Left ventricle myocardium superior (tissue), 1 donor: ENCODE measurements at regions not wholly inside any gene's neighbourhood (a gene's known extent, or its start where the extent isn't known, plus 50 kb on each side); places are given as distances from the start of the nearest gene placed in this dataset.
"Not testable (repeated sequence)": the region's sequence is repeated elsewhere in the genome, so short reads cannot be mapped to it uniquely, and the experiment has no call there.

Experiments used
- ATAC-seq: fragments of 200-7000 bp; cut with Tn5 transposase; one replicate; pipeline ENCODE4 v1.9.1; 2020; ENCODE audit warnings: mild to moderate bottlenecking, moderate library complexity
- DNase-seq: peaks from one replicate; pipeline ENCODE4 v3.0.0-alpha.2; 2020
- intact Hi-C: fragments of 100-400 bp; cut with micrococcal nuclease; formaldehyde crosslinking; loops from one replicate; pipeline ENCODE4 v1.11.0; 2022
- donor health status: DM: no; HTN: yes; CAD: no; lungs with severe emphysema.

- intact Hi-C loops, result no loop called here
- no peak for ATAC-seq
- no peak for DNase-seq
These were observed 82.3 kb upstream of the TIAM1 start for GRCh38 chr21:31426235-31426797.

DNA sequence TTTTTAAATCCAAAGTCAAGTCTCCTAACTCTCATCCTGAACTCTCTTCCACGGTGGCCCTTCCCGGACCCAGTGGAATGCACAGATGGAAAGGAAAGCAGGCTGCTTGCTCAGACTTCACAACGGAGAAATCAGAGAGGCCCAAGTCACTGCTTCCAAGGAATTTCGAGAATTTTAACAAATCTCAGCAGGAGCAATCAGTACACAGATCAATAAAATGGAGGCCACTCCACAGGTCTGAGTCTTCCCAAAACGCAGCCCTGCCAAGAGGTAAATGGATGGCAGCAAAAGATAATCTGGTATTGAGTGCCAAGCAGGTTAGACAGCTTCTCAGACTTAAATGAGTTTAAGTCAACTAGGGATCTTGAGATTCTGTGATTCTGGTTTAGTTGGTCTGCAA is 81.1 kb upstream of the TIAM1 start:
- intact Hi-C loops, result no loop called here
- no peak for ATAC-seq
- no peak for DNase-seq

- DNase-seq (no peak), ATAC-seq (no peak)
- intact Hi-C loops, result no loop called here
These were observed 80.0 kb upstream of the TIAM1 start for GRCh38 chr21:31424058-31424457.

DNA sequence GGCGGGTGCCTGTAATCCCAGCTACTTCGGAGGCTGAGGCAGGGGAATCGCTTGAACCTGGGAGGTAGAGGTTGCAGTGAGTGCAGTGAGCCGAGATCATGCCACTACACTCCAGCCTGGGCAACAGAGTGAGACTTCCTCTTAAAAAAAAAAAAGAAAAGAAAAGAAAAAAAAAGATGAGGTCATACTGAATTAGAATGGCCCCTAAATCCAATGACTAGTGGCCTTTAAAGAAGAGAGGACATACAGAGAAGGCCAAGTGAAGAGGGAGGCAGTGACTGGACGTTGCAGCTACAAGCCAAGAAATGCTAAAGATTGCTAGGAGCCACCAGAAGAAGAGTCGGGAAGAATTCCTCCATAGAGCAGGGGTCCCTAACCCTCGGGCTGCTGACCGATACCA is 76.9 kb upstream of the TIAM1 start:
- no peak for DNase-seq
- no peak for ATAC-seq
- intact Hi-C loops, result no loop called here

DNA sequence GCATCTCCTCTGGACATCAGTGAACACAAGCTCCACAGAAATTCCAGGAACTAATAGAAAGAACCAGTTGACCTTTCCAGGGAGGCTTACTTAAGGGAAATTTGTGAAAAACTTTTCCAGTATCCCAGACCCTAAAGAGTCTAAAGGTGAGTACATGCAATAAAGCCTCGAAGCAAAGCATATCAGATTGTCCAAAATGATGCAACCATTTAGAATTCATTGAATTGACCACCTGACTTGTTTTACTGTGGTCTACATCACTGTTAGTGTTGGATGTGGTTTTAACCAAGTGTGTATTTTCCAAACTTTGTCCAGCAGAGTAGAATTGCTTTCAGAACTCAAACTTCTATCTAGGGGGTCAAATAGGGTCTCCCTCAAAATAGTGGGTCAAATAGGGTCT is 76.3 kb upstream of the TIAM1 start:
- no peak for ATAC-seq

GRCh38 chr21:31418377-31419001 is 74.4 kb upstream of the TIAM1 start:
- DNase-seq (no peak), ATAC-seq (no peak)
- intact Hi-C loops, result no loop called here

More for the DNA sequence above, 76.3 kb upstream of the TIAM1 start:
- intact Hi-C loops, result no loop called here
- DNase-seq, result no peak

DNA sequence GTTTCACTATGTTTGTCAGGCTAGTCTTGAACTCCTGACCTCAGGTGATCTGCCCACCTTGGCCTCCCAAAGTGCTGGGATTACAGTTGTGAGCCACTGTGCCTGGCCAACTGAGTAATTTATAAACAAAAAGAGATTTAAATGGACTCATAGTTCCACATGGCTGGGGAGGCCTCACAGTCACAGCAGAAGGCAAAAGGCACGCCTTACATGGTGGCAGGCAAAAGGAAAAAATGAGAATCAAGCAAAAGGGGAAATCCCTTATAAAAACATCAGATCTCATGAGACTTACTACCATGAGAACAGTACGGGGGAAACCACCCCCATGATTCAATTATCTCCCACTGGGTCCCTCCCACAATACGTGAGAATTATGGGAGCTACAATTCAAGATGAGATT is 73.2 kb upstream of the TIAM1 start:
- DNase-seq, ATAC-seq, intact Hi-C loops: not testable (repeated sequence)

GRCh38 chr21:31416465-31416864 is 72.4 kb upstream of the TIAM1 start:
- intact Hi-C loops, result no loop called here
- ATAC-seq (peak; percentile 32), DNase-seq (no peak)

- no peak for DNase-seq
- intact Hi-C loops, result no loop called here
- ATAC-seq, result peak; percentile 46
These were observed 70.4 kb upstream of the TIAM1 start for GRCh38 chr21:31414263-31415000.

DNA sequence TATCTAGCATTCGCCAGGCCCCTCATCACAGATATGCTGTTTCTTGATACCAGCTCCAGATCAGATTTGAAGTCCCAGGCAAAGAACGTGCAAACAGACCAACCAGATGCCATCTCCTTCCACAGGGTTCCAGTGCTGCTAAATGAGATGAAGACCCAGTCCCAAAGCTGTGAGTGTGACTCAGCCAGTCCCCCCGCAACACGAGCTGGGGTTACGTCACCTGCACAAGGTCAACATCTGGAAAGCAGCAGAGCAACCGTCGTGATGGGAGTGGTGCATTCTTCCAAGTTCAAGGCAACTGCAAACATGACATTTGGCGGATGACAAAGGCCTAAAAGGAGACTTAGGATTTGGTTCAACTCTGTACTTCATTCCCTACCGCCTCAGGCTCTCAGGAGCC is 69.6 kb upstream of the TIAM1 start:
- intact Hi-C loops, result no loop called here
- ATAC-seq, result peak; percentile 36
- DNase-seq, result no peak

DNA sequence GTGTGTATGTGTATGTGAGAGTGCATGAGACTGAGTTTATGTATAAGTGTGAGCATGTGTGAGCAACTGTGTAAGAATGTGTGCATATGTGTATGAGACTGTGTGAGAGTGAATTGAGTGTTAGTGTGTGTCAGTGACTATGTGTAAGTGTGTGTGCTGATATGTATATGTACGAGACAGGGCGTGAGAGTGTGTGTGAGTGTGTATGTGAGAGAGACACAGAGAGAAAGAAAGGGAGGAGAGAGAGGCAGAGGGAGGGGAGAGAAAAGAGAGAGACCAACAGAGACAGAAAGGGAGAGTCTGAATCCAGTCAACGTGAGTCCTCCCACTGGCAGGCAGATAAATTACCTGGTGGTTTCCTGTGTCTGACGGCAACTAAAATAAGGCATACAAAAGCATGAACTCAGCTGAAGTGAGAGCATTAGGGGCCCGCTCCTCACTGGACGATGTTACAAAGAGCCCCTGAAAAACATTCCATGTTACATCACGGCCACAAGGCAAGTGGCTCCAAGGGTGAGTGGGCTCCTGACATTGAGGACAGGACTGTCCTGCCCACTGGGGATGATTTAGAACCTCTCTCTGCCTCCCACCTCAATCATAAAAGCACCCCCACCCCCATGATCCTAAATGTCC is 66.6 kb upstream of the TIAM1 start:
- DNase-seq, result no peak
- intact Hi-C loops, result no loop called here
- ATAC-seq, result no peak

DNA sequence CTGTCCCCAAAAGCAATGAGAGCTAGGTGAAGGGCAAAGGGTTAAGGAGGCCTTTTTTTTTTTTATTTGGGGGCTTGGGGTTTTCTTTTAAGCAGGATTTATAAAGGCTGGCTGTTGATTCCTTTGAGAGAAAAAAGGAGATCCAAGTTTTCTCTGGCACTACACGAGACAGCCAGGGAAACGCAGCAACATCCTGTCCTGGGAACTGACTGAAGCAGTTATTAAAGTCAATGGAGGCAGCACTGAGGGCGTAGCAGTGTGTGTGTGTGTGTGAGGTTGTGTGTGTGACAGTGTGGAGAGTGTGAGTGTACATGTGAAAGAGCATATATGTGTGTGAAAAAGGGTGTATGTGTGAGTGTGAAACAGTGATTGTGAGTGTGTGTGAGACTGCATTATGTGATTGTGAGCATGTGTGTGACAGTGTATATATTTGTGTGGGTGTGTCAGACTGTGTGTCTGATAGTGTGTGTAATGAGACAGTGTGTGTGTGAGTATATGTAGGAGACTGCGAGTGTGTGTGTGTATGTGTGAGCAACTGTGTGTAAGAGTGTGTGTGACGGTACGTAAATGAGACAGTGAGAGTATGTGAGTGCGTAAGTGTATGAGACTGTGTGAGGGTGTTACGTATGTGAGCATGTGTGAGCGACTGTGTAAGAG is 65.9 kb upstream of the TIAM1 start:
- ATAC-seq, result peak; percentile 65
- intact Hi-C loops, result no loop called here
- DNase-seq, result peak; percentile 34

DNA sequence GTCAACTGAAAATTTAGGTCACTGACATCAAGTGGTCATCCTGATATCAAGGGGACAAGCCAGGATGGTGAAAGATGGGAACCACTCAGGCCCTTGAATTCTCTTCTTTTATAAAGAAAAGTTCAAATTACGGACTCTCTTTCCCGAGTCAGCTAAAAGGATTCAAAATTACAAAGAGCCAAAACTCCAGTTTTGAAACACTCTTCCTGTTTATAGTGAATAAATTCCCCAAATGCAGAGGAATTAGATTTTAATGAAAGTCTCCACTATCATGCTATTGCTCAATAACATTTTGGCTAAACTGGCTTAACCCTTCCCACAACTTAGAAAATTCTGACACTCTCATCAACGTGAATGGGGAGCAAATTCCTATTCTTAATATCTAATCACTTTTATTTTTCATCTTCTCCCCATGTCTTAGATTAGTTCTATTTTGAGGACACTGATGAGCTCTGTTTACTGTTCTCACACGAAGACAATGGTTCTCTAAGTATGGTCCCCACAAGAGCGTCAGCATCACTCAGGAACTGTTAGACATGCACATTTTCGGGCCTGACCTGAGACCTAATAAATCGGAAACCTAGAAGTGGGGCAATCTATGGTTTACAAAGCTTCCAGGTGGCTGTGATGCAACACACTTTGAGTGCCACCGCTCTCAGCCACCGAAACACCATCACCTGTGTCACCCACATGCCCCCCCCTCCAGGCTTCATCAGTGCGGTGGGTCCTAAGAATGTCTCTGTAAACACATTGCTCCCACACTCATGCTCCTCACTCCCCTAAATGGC is 64.4 kb upstream of the TIAM1 start:
- ATAC-seq, result peak; percentile 69
- DNase-seq, result no peak
- intact Hi-C loops, result no loop called here

- ATAC-seq, result no peak
These were observed 62.4 kb upstream of the TIAM1 start for GRCh38 chr21:31406510-31406909.

GRCh38 chr21:31405604-31406003 is 61.5 kb upstream of the TIAM1 start:
- ATAC-seq (no peak), DNase-seq (no peak)
- intact Hi-C loops, result no loop called here

More at GRCh38 chr21:31406510-31406909, 62.4 kb upstream of the TIAM1 start:
- DNase-seq, result no peak
- intact Hi-C loops, result no loop called here

GRCh38 chr21:31403596-31404333 is 59.7 kb upstream of the TIAM1 start:
- DNase-seq, result no peak
- intact Hi-C loops, result no loop called here

DNA sequence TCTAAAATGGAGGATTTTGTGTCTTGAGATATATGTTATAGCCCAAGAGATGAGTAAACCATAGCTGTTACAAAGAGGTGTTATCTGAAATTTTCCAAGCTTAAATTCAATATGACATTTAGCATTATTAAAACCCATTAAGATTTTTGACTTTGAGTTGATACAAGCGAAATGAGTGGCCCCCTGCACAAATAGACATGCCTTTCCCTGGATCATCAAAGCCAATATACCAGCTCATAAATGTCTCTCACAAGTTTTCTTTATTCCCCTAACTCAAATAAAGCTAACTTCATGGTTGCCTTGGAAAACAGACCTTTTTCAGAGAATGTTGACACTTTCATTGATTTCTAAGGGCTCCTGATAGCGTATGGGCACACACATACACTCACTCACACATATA is 55.5 kb upstream of the TIAM1 start:
- ATAC-seq, result no peak
- intact Hi-C loops, result no loop called here
- DNase-seq, result no peak

More at GRCh38 chr21:31403596-31404333, 59.7 kb upstream of the TIAM1 start:
- no peak for ATAC-seq

- DNase-seq (no peak), ATAC-seq (no peak)
- intact Hi-C loops, result no loop called here
These were observed 54.5 kb upstream of the TIAM1 start for GRCh38 chr21:31398574-31398973.
